ENCODE measurements at regions not wholly inside any gene's neighbourhood (a gene's known extent, or its start where the extent isn't known, plus 50 kb on each side); places are given as distances from the start of the nearest gene placed in this dataset.

DNA sequence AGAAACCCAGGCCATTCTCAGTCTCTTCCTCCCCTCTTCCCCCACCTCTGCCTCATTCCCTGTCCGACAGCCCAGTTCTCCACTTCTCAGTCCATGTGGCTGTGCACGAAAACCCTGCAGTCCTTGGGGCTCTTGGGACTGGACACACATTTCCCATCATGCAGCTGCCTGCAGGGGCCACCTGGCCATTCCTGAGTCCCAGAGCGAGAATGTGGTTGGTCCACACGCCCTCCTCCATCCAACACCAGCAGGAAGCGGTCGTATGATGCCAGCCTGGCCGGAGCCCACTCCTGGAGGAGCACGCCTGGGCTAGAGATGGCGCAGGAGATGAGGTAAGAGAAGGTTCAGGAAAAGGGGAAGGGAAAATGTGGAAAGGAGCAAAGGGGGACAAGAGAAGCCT is 222.5 kb downstream of the USP6NL start:
- POLR2A ChIA-PET, result no interaction called here
- intact Hi-C loops (cut with micrococcal nuclease), result no loop called here
- CTCF ChIA-PET, result no interaction called here

DNA sequence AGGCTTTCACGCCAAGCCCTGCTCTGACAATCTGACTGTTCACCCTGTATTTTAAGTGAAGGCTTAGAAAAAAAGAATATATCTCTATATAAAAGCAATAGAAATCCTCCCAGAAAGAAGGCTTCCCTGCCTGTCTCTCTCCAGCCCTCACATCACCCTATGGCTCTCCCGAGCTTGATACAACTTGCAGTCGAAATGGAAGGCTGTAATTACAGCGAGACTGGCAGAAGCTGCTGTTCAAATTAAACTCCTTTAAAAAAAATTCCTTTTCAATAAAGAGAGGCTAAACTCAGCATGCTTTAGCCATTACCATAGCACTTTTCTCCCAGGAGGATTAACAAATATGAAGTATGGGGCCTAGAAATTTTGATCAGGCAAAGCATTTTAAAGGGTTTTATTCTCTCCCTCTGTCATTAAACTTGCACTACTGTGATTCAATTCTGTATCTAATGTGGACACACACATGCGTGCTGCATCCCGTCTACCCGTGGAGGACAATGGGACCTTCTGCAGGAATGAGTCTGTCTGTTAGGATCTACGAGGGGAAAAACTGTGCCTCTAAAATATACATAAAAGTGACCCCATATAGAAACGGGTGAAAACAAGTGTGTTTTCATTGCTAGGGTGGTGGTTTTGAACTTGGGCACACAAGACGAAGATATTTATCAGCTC is 223.8 kb downstream of the USP6NL start:
- Mint-ChIP-seq H3K9me3 (ENCODE audit: unreplicated experiment) (peaks cover 9% of the 10 kb centered on the region), H3K36me3 (ENCODE audit: insufficient read depth, unreplicated experiment) (no peaks in the 10 kb centered on the region), H3K4me3 (ENCODE audit: unreplicated experiment) (no peak overlapping the region), H3K27ac (ENCODE audit: low read depth, unreplicated experiment) (no peak overlapping the region), H3K27me3 (ENCODE audit: insufficient read depth, unreplicated experiment) (peaks cover 22% of the 10 kb centered on the region), H3K4me1 (ENCODE audit: insufficient read depth, unreplicated experiment) (no peaks in the 10 kb centered on the region)
- ChIA-PET POLR2A (no interaction called here), CTCF (no interaction called here)
- intact Hi-C loops (cut with micrococcal nuclease), result no loop called here
- TF ChIP-seq, protein P1, sequence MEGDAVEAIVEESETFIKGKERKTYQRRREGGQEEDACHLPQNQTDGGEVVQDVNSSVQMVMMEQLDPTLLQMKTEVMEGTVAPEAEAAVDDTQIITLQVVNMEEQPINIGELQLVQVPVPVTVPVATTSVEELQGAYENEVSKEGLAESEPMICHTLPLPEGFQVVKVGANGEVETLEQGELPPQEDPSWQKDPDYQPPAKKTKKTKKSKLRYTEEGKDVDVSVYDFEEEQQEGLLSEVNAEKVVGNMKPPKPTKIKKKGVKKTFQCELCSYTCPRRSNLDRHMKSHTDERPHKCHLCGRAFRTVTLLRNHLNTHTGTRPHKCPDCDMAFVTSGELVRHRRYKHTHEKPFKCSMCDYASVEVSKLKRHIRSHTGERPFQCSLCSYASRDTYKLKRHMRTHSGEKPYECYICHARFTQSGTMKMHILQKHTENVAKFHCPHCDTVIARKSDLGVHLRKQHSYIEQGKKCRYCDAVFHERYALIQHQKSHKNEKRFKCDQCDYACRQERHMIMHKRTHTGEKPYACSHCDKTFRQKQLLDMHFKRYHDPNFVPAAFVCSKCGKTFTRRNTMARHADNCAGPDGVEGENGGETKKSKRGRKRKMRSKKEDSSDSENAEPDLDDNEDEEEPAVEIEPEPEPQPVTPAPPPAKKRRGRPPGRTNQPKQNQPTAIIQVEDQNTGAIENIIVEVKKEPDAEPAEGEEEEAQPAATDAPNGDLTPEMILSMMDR (IDR thresholded peaks at IDR 0.05; ENCODE audit: unreplicated experiment), result no peak
- DNase-seq (ENCODE audit: unreplicated experiment), result no peak
- no TSS peak for BruUV-seq (replicated peaks)

More for the DNA sequence above, 222.5 kb downstream of the USP6NL start:
- H3K4me3 Mint-ChIP-seq (ENCODE audit: unreplicated experiment), result no peak overlapping the region
- H3K36me3 Mint-ChIP-seq (ENCODE audit: insufficient read depth, unreplicated experiment), result no peaks in the 10 kb centered on the region
- no TSS peak for BruUV-seq (replicated peaks)
- H3K9me3 Mint-ChIP-seq (ENCODE audit: unreplicated experiment), result peaks cover 9% of the 10 kb centered on the region
- TF ChIP-seq, protein P1 (IDR thresholded peaks at IDR 0.05; ENCODE audit: unreplicated experiment), result no peak
- no peak for DNase-seq (ENCODE audit: unreplicated experiment)
- no peaks in the 10 kb centered on the region for H3K4me1 Mint-ChIP-seq (ENCODE audit: insufficient read depth, unreplicated experiment)
- H3K27ac Mint-ChIP-seq (ENCODE audit: low read depth, unreplicated experiment), result no peak overlapping the region
- peaks cover 31% of the 10 kb centered on the region for H3K27me3 Mint-ChIP-seq (ENCODE audit: insufficient read depth, unreplicated experiment)

DNA sequence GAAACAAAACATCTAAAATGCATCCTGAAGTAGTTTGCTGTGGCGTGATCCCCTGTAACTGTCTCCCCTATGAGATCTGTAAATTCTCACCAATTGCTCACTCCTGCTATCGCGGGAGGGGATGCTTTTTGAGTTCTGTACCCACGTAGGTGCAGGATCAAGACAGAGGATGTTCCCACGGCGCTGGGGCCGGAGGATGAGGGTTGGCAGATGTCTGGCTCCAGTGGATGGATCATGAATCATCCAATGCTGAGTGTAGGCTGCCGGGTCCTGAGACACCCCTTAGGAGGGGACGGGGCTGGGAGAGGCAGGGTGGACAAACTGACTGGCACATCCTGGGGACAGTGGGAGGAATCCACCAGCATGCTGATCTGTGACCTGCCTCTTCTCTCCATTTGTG is 224.4 kb downstream of the USP6NL start:
- Mint-ChIP-seq H3K27me3 (ENCODE audit: insufficient read depth, unreplicated experiment) (peaks cover 19% of the 10 kb centered on the region), H3K27ac (ENCODE audit: low read depth, unreplicated experiment) (no peak overlapping the region), H3K4me1 (ENCODE audit: insufficient read depth, unreplicated experiment) (no peaks in the 10 kb centered on the region), H3K4me3 (ENCODE audit: unreplicated experiment) (no peak overlapping the region), H3K9me3 (ENCODE audit: unreplicated experiment) (peaks cover 7% of the 10 kb centered on the region), H3K36me3 (ENCODE audit: insufficient read depth, unreplicated experiment) (no peaks in the 10 kb centered on the region)
- no TSS peak for BruUV-seq (replicated peaks)
- DNase-seq (ENCODE audit: unreplicated experiment), result no peak
- intact Hi-C loops (cut with micrococcal nuclease), result no loop called here
- POLR2A ChIA-PET, result no interaction called here
- CTCF ChIA-PET, result no interaction called here
- TF ChIP-seq, protein P1 (IDR thresholded peaks at IDR 0.05; ENCODE audit: unreplicated experiment), result no peak

Measured in MCF 10A (cell line).